Left ventricle myocardium inferior (tissue), 1 donor: ENCODE measurements at regions not wholly inside any gene's neighbourhood (a gene's known extent, or its start where the extent isn't known, plus 50 kb on each side); places are given as distances from the start of the nearest gene placed in this dataset.
"Not testable (repeated sequence)": the region's sequence is repeated elsewhere in the genome, so short reads cannot be mapped to it uniquely, and the experiment has no call there.

Source experiments
- DNase-seq: peaks from one replicate; pipeline ENCODE4 v3.0.0-alpha.2; 2020
- H3K27ac ChIP-seq: fragments of 200-600 bp; replicated peaks from 2 replicates; pipeline ENCODE4 v1.8.0; 2021
- H3K27me3 ChIP-seq: fragments of 200-600 bp; 2 replicates; pipeline ENCODE4 v1.8.0; 2021; ENCODE audit warnings: low read depth
- H3K36me3 ChIP-seq: fragments of 200-600 bp; 2 replicates; pipeline ENCODE4 v1.8.0; 2021
- H3K4me1 ChIP-seq: fragments of 200-600 bp; 2 replicates; pipeline ENCODE4 v1.8.0; 2021
- H3K4me3 ChIP-seq: fragments of 200-600 bp; 2 replicates; pipeline ENCODE4 v1.8.0; 2021; ENCODE audit warnings: mild to moderate bottlenecking, moderate library complexity
- H3K9me3 ChIP-seq: fragments of 200-600 bp; replicated peaks from 2 replicates; pipeline ENCODE4 v1.8.0; 2021
- CTCF ChIP-seq: fragments of 200-600 bp; IDR thresholded peaks from 2 replicates; pipeline ENCODE4 v1.8.0; 2021; ENCODE audit warnings: antibody characterized with exemption, mild to moderate bottlenecking, borderline replicate concordance
- intact Hi-C: fragments of 100-400 bp; cut with micrococcal nuclease; formaldehyde crosslinking; loops from one replicate; pipeline ENCODE4 v1.11.0; 2022
- donor health status: DM: no; HTN: yes; CAD: no; lungs with severe emphysema.

DNA sequence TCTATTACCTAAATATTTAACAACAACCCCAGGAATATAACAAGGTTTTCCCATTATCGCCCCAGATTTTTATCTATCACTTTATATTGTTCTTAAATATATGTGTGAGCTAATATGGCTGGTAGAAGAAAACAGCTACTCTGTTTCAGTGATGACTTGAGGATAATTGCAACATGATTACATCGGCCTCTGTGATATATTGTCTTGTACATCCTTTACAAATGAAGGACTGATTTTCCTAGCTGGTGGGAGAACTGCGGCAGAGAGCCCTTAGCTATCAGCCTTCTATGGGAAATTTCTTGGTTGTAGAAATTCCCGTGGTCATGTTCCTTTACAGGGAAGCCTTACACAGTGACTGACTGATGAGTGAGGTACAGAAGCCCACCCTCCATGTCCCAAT is 110.9 kb upstream of the ZNF717 start:
- intact Hi-C loops = no loop called here
- no peaks in the 10 kb centered on the region for H3K27me3 ChIP-seq
- DNase-seq = no peak
- no peaks in the 10 kb centered on the region for H3K36me3 ChIP-seq
- H3K27ac ChIP-seq = no peak overlapping the region
- no peak overlapping the region for H3K4me3 ChIP-seq
- no peaks in the 10 kb centered on the region for H3K9me3 ChIP-seq
- no peaks in the 10 kb centered on the region for H3K4me1 ChIP-seq
- TF ChIP-seq CTCF = no peak

DNA sequence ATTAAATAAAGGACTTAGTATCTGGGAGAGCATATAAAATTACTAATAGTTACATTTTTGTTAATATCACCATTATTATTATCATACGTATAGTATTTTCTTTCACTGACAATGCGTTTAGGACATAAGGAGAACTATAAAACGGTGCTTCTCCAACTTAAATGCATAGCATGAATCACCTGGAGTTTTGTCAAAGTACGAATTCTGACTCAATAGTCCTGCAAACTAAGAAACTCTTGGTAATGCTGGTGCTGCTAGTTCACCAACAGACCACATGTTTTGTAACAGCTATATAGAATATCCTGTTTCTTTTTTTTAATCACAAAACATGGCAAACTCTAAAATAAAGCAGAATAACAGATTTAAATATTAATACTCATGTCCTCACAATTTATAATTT is 116.1 kb upstream of the ZNF717 start:
- peaks cover 13% of the 10 kb centered on the region for H3K27me3 ChIP-seq
- H3K4me3 ChIP-seq, intact Hi-C loops, H3K9me3 ChIP-seq, DNase-seq, H3K27ac ChIP-seq, H3K36me3 ChIP-seq, H3K4me1 ChIP-seq: not testable (repeated sequence)

DNA sequence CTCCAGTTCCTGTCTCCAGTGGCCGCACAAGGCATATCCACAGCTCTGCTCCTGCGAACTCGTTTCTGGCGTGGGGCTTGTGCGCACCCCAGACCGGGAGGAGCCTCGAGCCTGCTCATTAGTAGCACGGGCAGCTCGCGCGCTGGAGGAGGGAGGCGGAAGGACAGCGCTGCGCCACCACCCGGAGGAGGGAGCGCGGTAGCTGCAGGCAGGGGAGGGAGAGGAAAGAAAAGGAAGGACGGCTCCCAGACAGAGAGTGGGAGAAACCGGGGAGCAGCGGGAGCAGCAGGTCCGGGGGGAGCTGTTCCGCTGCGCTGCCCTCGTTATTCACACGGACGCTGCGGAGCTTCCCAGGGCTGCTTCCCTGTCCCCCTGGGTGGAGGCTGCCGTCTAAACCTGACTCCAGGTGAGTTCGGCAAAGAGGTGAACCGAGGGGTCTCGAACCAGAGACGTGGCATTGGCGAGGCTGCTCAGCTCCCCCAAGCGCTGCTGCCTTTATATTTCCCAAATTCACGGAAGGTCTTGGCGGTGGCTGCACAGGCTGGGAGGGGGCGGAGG is 121.3 kb upstream of the ZNF717 start:
- Histone ChIP-seq H3K36me3 (no peaks in the 10 kb centered on the region), H3K27ac (no peak overlapping the region), H3K27me3 (peaks cover 29% of the 10 kb centered on the region), H3K4me3 (no peak overlapping the region), H3K9me3 (no peaks in the 10 kb centered on the region), H3K4me1 (no peaks in the 10 kb centered on the region)
- TF ChIP-seq CTCF = no peak
- DNase-seq = no peak
- intact Hi-C loops = no loop called here

GRCh38 chr3:75913800-75914350 is 128.5 kb upstream of the ZNF717 start:
- no peak overlapping the region for H3K4me3 ChIP-seq
- intact Hi-C loops = no loop called here
- H3K36me3 ChIP-seq = no peaks in the 10 kb centered on the region
- H3K27ac ChIP-seq = no peak overlapping the region
- no peak for TF ChIP-seq CTCF
- no peak for DNase-seq
- peaks cover 12% of the 10 kb centered on the region for H3K9me3 ChIP-seq
- H3K4me1 ChIP-seq = no peaks in the 10 kb centered on the region
- no peaks in the 10 kb centered on the region for H3K27me3 ChIP-seq

DNA sequence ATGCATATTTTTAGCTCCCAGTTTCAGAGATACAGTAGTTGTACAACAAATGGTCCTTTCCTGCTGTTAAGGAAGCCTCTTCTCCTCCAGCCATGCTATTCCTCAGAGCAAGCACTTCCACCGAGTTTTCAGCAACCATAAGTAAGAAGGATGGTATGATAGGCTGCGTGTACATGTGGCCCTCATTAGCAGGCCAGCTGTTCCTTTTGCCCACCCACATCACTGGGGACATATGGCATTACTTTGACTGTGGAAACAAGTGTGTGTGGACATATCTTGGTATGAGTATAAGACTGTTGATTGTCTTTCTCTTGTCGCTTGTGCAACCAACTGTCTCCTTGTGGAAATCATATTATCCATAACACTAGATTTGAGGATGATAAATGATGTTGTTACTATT is 129.4 kb upstream of the ZNF717 start:
- H3K4me1 ChIP-seq, H3K4me3 ChIP-seq, H3K36me3 ChIP-seq, DNase-seq, H3K27me3 ChIP-seq, H3K27ac ChIP-seq, intact Hi-C loops: not testable (repeated sequence)
- H3K9me3 ChIP-seq = peaks cover 21% of the 10 kb centered on the region

DNA sequence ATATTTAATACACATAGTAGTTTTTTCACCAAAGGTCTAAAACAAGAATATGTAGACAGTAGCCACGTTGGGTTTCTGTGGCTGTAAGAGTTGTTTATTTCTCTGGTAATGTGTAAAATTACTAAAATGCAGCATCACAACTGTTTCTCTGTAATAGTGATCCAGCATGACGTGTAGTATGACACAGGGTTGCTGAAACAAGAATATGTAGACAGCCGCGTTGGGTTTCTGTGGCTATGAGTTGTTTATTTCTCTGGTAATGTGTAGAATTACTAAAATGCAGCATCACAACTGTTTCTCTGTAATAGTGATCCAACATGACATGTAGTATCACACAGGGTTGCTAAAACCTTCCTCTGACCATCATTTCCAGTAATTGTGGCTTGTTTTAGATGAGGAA is 153.6 kb upstream of the ZNF717 start:
- intact Hi-C loops = no loop called here
- no peaks in the 10 kb centered on the region for H3K27me3 ChIP-seq
- no peaks in the 10 kb centered on the region for H3K4me1 ChIP-seq
- no peak for DNase-seq
- H3K27ac ChIP-seq = no peak overlapping the region
- H3K4me3 ChIP-seq = no peak overlapping the region
- H3K36me3 ChIP-seq = no peaks in the 10 kb centered on the region
- no peak for TF ChIP-seq CTCF
- no peaks in the 10 kb centered on the region for H3K9me3 ChIP-seq
